ENCODE measurements at regions not wholly inside any gene's neighbourhood (a gene's known extent, or its start where the extent isn't known, plus 50 kb on each side); places are given as distances from the start of the nearest gene placed in this dataset.

GRCh38 chr11:81377418-81377817 is 1356.2 kb downstream of the FAM181B start:
- TF ChIP-seq CTCF (IDR thresholded peaks at IDR 0.05; ENCODE audit: low read depth, low read length, missing input control) (no peak), FOXA2 (IDR thresholded peaks at IDR 0.05) (no peak), JUND (IDR thresholded peaks at IDR 0.05) (no peak), MAX (IDR thresholded peaks at IDR 0.05) (no peak), HNF4A (conservative IDR thresholded peaks at IDR 0.05) (no peak), RXRA (IDR thresholded peaks at IDR 0.05) (no peak), YY1 (IDR thresholded peaks at IDR 0.05) (no peak), REST (IDR thresholded peaks at IDR 0.05) (no peak), RAD21 (IDR thresholded peaks at IDR 0.05) (no peak), TAF1 (conservative IDR thresholded peaks at IDR 0.05) (no peak), ATF3 (IDR thresholded peaks at IDR 0.05) (no peak), ZBTB33 (IDR thresholded peaks at IDR 0.05) (no peak)

Measured in liver (tissue), 3 donors.